SU-DHL-6 (cell line): ENCODE measurements at regions not wholly inside any gene's neighbourhood (a gene's known extent, or its start where the extent isn't known, plus 50 kb on each side); places are given as distances from the start of the nearest gene placed in this dataset.

Experiments
- EZH2phosphoT487 ChIP-seq: fragments of 200-600 bp; sonication (generic), shearing (Covaris generic); conservative IDR thresholded peaks from 2 replicates; pipeline ENCODE4 v1.6.1; 2018; ENCODE audit warnings: mild to moderate bottlenecking, antibody characterized with exemption, low read length, moderate library complexity, mixed read lengths
- TF ChIP-seq, protein P1 (sequence below): fragments of 200-600 bp; sonication (generic); IDR thresholded peaks from one replicate; pipeline ENCODE4 v1.5.1; 2017; ENCODE audit warnings: antibody characterized with exemption, mild to moderate bottlenecking, low read length, moderate library complexity; ENCODE audit not compliant: insufficient read depth, poor library complexity, severe bottlenecking

DNA sequence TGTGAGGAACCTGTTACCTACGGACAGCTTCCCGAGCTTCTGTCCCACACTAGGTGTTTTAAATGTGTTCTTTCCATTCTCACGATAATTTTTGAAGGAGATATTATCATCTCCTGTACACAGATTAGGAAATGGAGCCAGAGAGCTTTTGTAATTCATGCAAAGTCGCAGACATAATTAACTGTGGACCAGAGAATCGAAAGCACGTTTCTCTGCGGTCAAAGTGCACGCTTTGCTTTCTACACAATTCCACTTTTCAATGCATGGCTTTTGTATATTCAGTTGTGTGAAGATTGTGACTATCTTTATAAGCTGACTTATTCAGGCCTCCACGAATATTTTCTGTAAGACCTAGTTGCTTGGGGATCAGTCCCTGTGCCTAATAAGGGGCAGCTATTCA, 81.7 kb upstream of the SLC10A2 start:
- TF ChIP-seq, protein P1, sequence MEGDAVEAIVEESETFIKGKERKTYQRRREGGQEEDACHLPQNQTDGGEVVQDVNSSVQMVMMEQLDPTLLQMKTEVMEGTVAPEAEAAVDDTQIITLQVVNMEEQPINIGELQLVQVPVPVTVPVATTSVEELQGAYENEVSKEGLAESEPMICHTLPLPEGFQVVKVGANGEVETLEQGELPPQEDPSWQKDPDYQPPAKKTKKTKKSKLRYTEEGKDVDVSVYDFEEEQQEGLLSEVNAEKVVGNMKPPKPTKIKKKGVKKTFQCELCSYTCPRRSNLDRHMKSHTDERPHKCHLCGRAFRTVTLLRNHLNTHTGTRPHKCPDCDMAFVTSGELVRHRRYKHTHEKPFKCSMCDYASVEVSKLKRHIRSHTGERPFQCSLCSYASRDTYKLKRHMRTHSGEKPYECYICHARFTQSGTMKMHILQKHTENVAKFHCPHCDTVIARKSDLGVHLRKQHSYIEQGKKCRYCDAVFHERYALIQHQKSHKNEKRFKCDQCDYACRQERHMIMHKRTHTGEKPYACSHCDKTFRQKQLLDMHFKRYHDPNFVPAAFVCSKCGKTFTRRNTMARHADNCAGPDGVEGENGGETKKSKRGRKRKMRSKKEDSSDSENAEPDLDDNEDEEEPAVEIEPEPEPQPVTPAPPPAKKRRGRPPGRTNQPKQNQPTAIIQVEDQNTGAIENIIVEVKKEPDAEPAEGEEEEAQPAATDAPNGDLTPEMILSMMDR: no peak
- TF ChIP-seq EZH2phosphoT487: no peak
